ENCODE measurements at regions not wholly inside any gene's neighbourhood (a gene's known extent, or its start where the extent isn't known, plus 50 kb on each side); places are given as distances from the start of the nearest gene placed in this dataset.

GRCh38 chr11:32176223-32176934 is 85.5 kb downstream of the RCN1 start:
- Mint-ChIP-seq H3K27ac (no peak overlapping the region), H3K36me3 (no peaks in the 10 kb centered on the region), H3K27me3 (peaks cover 35% of the 10 kb centered on the region), H3K9me3 (no peaks in the 10 kb centered on the region), H3K4me1 (ENCODE audit: unreplicated experiment) (peaks cover 10% of the 10 kb centered on the region), H3K4me3 (no peak overlapping the region)
- peak; percentile 84 for DNase-seq (ENCODE audit: extremely low spot score, unreplicated experiment)
- TF ChIP-seq, protein P1, sequence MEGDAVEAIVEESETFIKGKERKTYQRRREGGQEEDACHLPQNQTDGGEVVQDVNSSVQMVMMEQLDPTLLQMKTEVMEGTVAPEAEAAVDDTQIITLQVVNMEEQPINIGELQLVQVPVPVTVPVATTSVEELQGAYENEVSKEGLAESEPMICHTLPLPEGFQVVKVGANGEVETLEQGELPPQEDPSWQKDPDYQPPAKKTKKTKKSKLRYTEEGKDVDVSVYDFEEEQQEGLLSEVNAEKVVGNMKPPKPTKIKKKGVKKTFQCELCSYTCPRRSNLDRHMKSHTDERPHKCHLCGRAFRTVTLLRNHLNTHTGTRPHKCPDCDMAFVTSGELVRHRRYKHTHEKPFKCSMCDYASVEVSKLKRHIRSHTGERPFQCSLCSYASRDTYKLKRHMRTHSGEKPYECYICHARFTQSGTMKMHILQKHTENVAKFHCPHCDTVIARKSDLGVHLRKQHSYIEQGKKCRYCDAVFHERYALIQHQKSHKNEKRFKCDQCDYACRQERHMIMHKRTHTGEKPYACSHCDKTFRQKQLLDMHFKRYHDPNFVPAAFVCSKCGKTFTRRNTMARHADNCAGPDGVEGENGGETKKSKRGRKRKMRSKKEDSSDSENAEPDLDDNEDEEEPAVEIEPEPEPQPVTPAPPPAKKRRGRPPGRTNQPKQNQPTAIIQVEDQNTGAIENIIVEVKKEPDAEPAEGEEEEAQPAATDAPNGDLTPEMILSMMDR (conservative IDR thresholded peaks at IDR 0.05), result peak; percentile 95

- no peak overlapping the region for H3K4me3 Mint-ChIP-seq
- DNase-seq (ENCODE audit: extremely low spot score, unreplicated experiment), result no peak
- TF ChIP-seq, protein P1 (conservative IDR thresholded peaks at IDR 0.05), result no peak
- H3K27ac Mint-ChIP-seq, result no peak overlapping the region
- no peaks in the 10 kb centered on the region for H3K9me3 Mint-ChIP-seq
- peaks cover under 1% of the 10 kb centered on the region for H3K4me1 Mint-ChIP-seq (ENCODE audit: unreplicated experiment)
- H3K27me3 Mint-ChIP-seq, result peaks cover 32% of the 10 kb centered on the region
- no peaks in the 10 kb centered on the region for H3K36me3 Mint-ChIP-seq
Observed at GRCh38 chr11:32178692-32179091, 87.8 kb downstream of the RCN1 start.

DNA sequence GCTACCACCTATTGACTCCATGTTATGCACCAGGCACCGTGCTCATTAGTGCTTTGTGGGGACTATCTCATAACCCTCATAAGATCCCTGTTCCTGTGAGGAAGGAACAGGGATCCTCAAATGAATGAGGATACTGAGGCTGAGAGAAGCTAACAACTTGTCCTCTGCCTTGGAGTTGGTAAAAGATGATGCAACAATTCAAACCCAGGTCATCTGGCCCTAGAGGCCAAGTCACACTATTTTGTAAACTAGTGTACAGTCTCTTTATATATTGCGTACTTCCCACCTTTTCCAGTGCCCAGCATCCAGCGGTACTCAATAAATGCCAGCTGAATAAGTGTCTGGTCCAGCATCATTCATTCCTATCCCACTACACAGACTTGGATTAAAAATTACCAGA is 92.6 kb downstream of the RCN1 start:
- TF ChIP-seq, protein P1 (conservative IDR thresholded peaks at IDR 0.05), result no peak

DNA sequence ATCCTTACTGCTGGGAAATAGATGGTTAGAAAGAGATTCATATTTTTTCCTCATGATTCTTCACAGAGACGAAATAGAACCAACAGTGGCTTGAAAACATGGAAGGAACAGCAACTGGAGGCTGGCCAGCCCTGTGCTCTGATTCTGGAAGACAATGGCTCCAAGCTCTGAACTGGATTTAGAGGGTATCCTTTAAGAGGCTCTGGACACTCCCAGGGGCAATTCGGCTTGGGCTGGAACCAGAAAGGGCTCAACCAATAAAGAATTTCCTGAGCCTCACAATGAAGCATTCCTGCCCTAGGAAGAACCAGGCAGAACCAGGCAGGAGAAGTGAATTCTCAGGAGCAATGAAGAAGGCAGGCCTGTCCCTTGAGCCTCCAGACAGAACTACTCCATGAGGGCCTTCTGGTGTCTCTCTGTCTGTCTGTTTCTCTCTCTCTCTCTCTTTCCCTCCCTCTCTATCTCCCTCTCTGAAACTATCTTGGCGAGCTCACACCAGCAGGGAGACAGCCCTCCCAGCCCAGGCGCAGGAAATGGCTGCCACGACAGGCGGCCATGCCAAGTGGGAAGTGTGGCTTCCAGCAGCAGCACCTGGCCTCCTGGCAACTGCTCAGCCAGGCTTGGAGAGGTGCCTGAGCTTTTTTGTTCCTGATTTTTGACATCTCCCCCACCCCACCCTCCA is 93.3 kb downstream of the RCN1 start:
- TF ChIP-seq, protein P1 (conservative IDR thresholded peaks at IDR 0.05), result no peak
- H3K27me3 Mint-ChIP-seq, result peaks cover 25% of the 10 kb centered on the region
- H3K4me1 Mint-ChIP-seq (ENCODE audit: unreplicated experiment), result no peaks in the 10 kb centered on the region
- H3K27ac Mint-ChIP-seq, result no peak overlapping the region
- no peaks in the 10 kb centered on the region for H3K9me3 Mint-ChIP-seq
- no peak for DNase-seq (ENCODE audit: extremely low spot score, unreplicated experiment)
- H3K36me3 Mint-ChIP-seq, result peaks cover 3% of the 10 kb centered on the region
- no peak overlapping the region for H3K4me3 Mint-ChIP-seq

More for the DNA sequence above, 92.6 kb downstream of the RCN1 start:
- Mint-ChIP-seq H3K27ac (no peak overlapping the region), H3K36me3 (peaks cover 3% of the 10 kb centered on the region), H3K9me3 (no peaks in the 10 kb centered on the region), H3K27me3 (peaks cover 31% of the 10 kb centered on the region), H3K4me1 (ENCODE audit: unreplicated experiment) (no peaks in the 10 kb centered on the region), H3K4me3 (no peak overlapping the region)
- DNase-seq (ENCODE audit: extremely low spot score, unreplicated experiment), result no peak

GRCh38 chr11:32184723-32185376 is 94.0 kb downstream of the RCN1 start:
- H3K36me3 Mint-ChIP-seq, result peaks cover 3% of the 10 kb centered on the region
- H3K9me3 Mint-ChIP-seq, result no peaks in the 10 kb centered on the region
- H3K4me1 Mint-ChIP-seq (ENCODE audit: unreplicated experiment), result no peaks in the 10 kb centered on the region
- DNase-seq (ENCODE audit: extremely low spot score, unreplicated experiment), result no peak
- H3K4me3 Mint-ChIP-seq, result no peak overlapping the region
- H3K27me3 Mint-ChIP-seq, result peaks cover 25% of the 10 kb centered on the region
- TF ChIP-seq, protein P1 (conservative IDR thresholded peaks at IDR 0.05), result no peak
- no peak overlapping the region for H3K27ac Mint-ChIP-seq
